ENCODE measurements at regions not wholly inside any gene's neighbourhood (a gene's known extent, or its start where the extent isn't known, plus 50 kb on each side); places are given as distances from the start of the nearest gene placed in this dataset.

GRCh38 chr4:22170353-22170752, 221.8 kb upstream of the KCNIP4 start:
- no peak overlapping the region for H3K27ac Mint-ChIP-seq
- intact Hi-C loops (cut with micrococcal nuclease) = no loop called here
- peaks cover 12% of the 10 kb centered on the region for H3K9me3 Mint-ChIP-seq

GRCh38 chr4:22167201-22167600, 218.6 kb upstream of the KCNIP4 start:
- intact Hi-C loops (cut with micrococcal nuclease) = no loop called here
- peaks cover 15% of the 10 kb centered on the region for H3K9me3 Mint-ChIP-seq
- H3K27me3 Mint-ChIP-seq = no peaks in the 10 kb centered on the region
- H3K27ac Mint-ChIP-seq = no peak overlapping the region
- H3K36me3 Mint-ChIP-seq = no peaks in the 10 kb centered on the region
- H3K4me1 Mint-ChIP-seq (ENCODE audit: low read depth) = no peaks in the 10 kb centered on the region
- ChIA-PET POLR2A (no interaction called here), CTCF (no interaction called here)
- no peak overlapping the region for H3K4me3 Mint-ChIP-seq
- no peak for DNase-seq

More at GRCh38 chr4:22170353-22170752, 221.8 kb upstream of the KCNIP4 start:
- H3K4me3 Mint-ChIP-seq = no peak overlapping the region
- ChIA-PET CTCF (no interaction called here), POLR2A (no interaction called here)
- H3K4me1 Mint-ChIP-seq (ENCODE audit: low read depth) = no peaks in the 10 kb centered on the region
- no peaks in the 10 kb centered on the region for H3K27me3 Mint-ChIP-seq
- no peaks in the 10 kb centered on the region for H3K36me3 Mint-ChIP-seq
- no peak for DNase-seq

GRCh38 chr4:22162454-22162853, 213.9 kb upstream of the KCNIP4 start:
- Mint-ChIP-seq H3K4me1 (ENCODE audit: low read depth) (no peaks in the 10 kb centered on the region), H3K27me3 (no peaks in the 10 kb centered on the region), H3K27ac (no peak overlapping the region), H3K4me3 (no peak overlapping the region), H3K36me3 (no peaks in the 10 kb centered on the region), H3K9me3 (peaks cover 32% of the 10 kb centered on the region)
- intact Hi-C loops (cut with micrococcal nuclease) = no loop called here
- ChIA-PET POLR2A (no interaction called here), CTCF (no interaction called here)
- DNase-seq = no peak

- Mint-ChIP-seq H3K27ac (no peak overlapping the region), H3K36me3 (no peaks in the 10 kb centered on the region), H3K4me3 (no peak overlapping the region), H3K9me3 (peaks cover 26% of the 10 kb centered on the region), H3K4me1 (ENCODE audit: low read depth) (no peaks in the 10 kb centered on the region), H3K27me3 (no peaks in the 10 kb centered on the region)
- POLR2A ChIA-PET = no interaction called here
- no peak for DNase-seq
- intact Hi-C loops (cut with micrococcal nuclease) = no loop called here
- CTCF ChIA-PET = no interaction called here
These were observed 182.2 kb upstream of the KCNIP4 start for GRCh38 chr4:22130741-22131140.

- no peaks in the 10 kb centered on the region for H3K36me3 Mint-ChIP-seq
- intact Hi-C loops (cut with micrococcal nuclease) = no loop called here
- POLR2A ChIA-PET = no interaction called here
- no peak overlapping the region for H3K4me3 Mint-ChIP-seq
- H3K9me3 Mint-ChIP-seq = peaks cover 27% of the 10 kb centered on the region
- no peaks in the 10 kb centered on the region for H3K4me1 Mint-ChIP-seq (ENCODE audit: low read depth)
- peak; percentile 10 for DNase-seq
- H3K27ac Mint-ChIP-seq = no peak overlapping the region
- no peaks in the 10 kb centered on the region for H3K27me3 Mint-ChIP-seq
- CTCF ChIA-PET = no interaction called here
These were observed 181.0 kb upstream of the KCNIP4 start for GRCh38 chr4:22129454-22130029.

GRCh38 chr4:22122062-22122461, 173.5 kb upstream of the KCNIP4 start:
- intact Hi-C loops (cut with micrococcal nuclease) = no loop called here

GRCh38 chr4:22115262-22115661, 166.7 kb upstream of the KCNIP4 start:
- no peak for DNase-seq
- H3K4me3 Mint-ChIP-seq = no peak overlapping the region
- H3K9me3 Mint-ChIP-seq = peaks cover 14% of the 10 kb centered on the region
- no peak overlapping the region for H3K27ac Mint-ChIP-seq
- no peaks in the 10 kb centered on the region for H3K36me3 Mint-ChIP-seq
- intact Hi-C loops (cut with micrococcal nuclease) = no loop called here
- no peaks in the 10 kb centered on the region for H3K27me3 Mint-ChIP-seq
- CTCF ChIA-PET = no interaction called here
- POLR2A ChIA-PET = no interaction called here
- H3K4me1 Mint-ChIP-seq (ENCODE audit: low read depth) = no peaks in the 10 kb centered on the region

More at GRCh38 chr4:22122062-22122461, 173.5 kb upstream of the KCNIP4 start:
- Mint-ChIP-seq H3K36me3 (no peaks in the 10 kb centered on the region), H3K4me3 (no peak overlapping the region), H3K27me3 (no peaks in the 10 kb centered on the region), H3K4me1 (ENCODE audit: low read depth) (no peaks in the 10 kb centered on the region), H3K27ac (no peak overlapping the region), H3K9me3 (peaks cover 26% of the 10 kb centered on the region)
- no peak for DNase-seq
- CTCF ChIA-PET = no interaction called here
- POLR2A ChIA-PET = no interaction called here

- H3K27me3 Mint-ChIP-seq = no peaks in the 10 kb centered on the region
- POLR2A ChIA-PET = no interaction called here
- H3K4me3 Mint-ChIP-seq = no peak overlapping the region
- H3K27ac Mint-ChIP-seq = no peak overlapping the region
- no peak for DNase-seq
- H3K9me3 Mint-ChIP-seq = peaks cover 4% of the 10 kb centered on the region
- no peaks in the 10 kb centered on the region for H3K36me3 Mint-ChIP-seq
- CTCF ChIA-PET = no interaction called here
- H3K4me1 Mint-ChIP-seq (ENCODE audit: low read depth) = no peaks in the 10 kb centered on the region
- intact Hi-C loops (cut with micrococcal nuclease) = no loop called here
These were observed 155.2 kb upstream of the KCNIP4 start for GRCh38 chr4:22103768-22104167.

- DNase-seq = no peak
- H3K4me3 Mint-ChIP-seq = no peak overlapping the region
- ChIA-PET CTCF (no interaction called here), POLR2A (no interaction called here)
- no peak overlapping the region for H3K27ac Mint-ChIP-seq
- no peaks in the 10 kb centered on the region for H3K36me3 Mint-ChIP-seq
- H3K4me1 Mint-ChIP-seq (ENCODE audit: low read depth) = no peaks in the 10 kb centered on the region
- peaks cover 2% of the 10 kb centered on the region for H3K9me3 Mint-ChIP-seq
- H3K27me3 Mint-ChIP-seq = no peaks in the 10 kb centered on the region
- intact Hi-C loops (cut with micrococcal nuclease) = no loop called here
These were observed 151.3 kb upstream of the KCNIP4 start for GRCh38 chr4:22099896-22100295.

- H3K36me3 Mint-ChIP-seq = no peaks in the 10 kb centered on the region
- POLR2A ChIA-PET = no interaction called here
- H3K27me3 Mint-ChIP-seq = no peaks in the 10 kb centered on the region
- H3K27ac Mint-ChIP-seq = no peak overlapping the region
- H3K4me1 Mint-ChIP-seq (ENCODE audit: low read depth) = no peaks in the 10 kb centered on the region
- CTCF ChIA-PET = no interaction called here
- intact Hi-C loops (cut with micrococcal nuclease) = no loop called here
- H3K9me3 Mint-ChIP-seq = peaks cover 2% of the 10 kb centered on the region
- no peak overlapping the region for H3K4me3 Mint-ChIP-seq
- DNase-seq = no peak
These were observed 149.0 kb upstream of the KCNIP4 start for GRCh38 chr4:22097596-22097995.

- Mint-ChIP-seq H3K36me3 (no peaks in the 10 kb centered on the region), H3K27ac (no peak overlapping the region), H3K9me3 (peaks cover 2% of the 10 kb centered on the region), H3K4me3 (no peak overlapping the region), H3K27me3 (no peaks in the 10 kb centered on the region), H3K4me1 (ENCODE audit: low read depth) (no peaks in the 10 kb centered on the region)
- ChIA-PET POLR2A (no interaction called here), CTCF (no interaction called here)
- DNase-seq = no peak
- intact Hi-C loops (cut with micrococcal nuclease) = no loop called here
These were observed 145.6 kb upstream of the KCNIP4 start for GRCh38 chr4:22094217-22094616.

GRCh38 chr4:22093126-22093525, 144.6 kb upstream of the KCNIP4 start:
- CTCF ChIA-PET = no interaction called here
- H3K27ac Mint-ChIP-seq = no peak overlapping the region

GRCh38 chr4:22091906-22092305, 143.3 kb upstream of the KCNIP4 start:
- ChIA-PET POLR2A (no interaction called here), CTCF (interaction anchor here (1.2 kb wide), 1 partner anchor 302 kb away, joined by 3 read pairs; no protein-coding TSS in a partner anchor)
- no peaks in the 10 kb centered on the region for H3K36me3 Mint-ChIP-seq
- H3K4me1 Mint-ChIP-seq (ENCODE audit: low read depth) = no peaks in the 10 kb centered on the region
- no peak overlapping the region for H3K27ac Mint-ChIP-seq
- peaks cover 4% of the 10 kb centered on the region for H3K9me3 Mint-ChIP-seq
- H3K4me3 Mint-ChIP-seq = no peak overlapping the region
- H3K27me3 Mint-ChIP-seq = no peaks in the 10 kb centered on the region
- no peak for DNase-seq
- intact Hi-C loops (cut with micrococcal nuclease) = no loop called here

More at GRCh38 chr4:22093126-22093525, 144.6 kb upstream of the KCNIP4 start:
- no peak for DNase-seq
- no peaks in the 10 kb centered on the region for H3K36me3 Mint-ChIP-seq
- H3K9me3 Mint-ChIP-seq = no peaks in the 10 kb centered on the region
- H3K4me3 Mint-ChIP-seq = no peak overlapping the region
- intact Hi-C loops (cut with micrococcal nuclease) = no loop called here
- no peaks in the 10 kb centered on the region for H3K27me3 Mint-ChIP-seq
- POLR2A ChIA-PET = no interaction called here
- no peaks in the 10 kb centered on the region for H3K4me1 Mint-ChIP-seq (ENCODE audit: low read depth)

Measured in activated CD4-positive, alpha-beta memory T cell treated with anti-CD3 and anti-CD28 coated beads for 36 hours (primary cell).